ENCODE measurements at regions not wholly inside any gene's neighbourhood (a gene's known extent, or its start where the extent isn't known, plus 50 kb on each side); places are given as distances from the start of the nearest gene placed in this dataset.
"Not testable (repeated sequence)": the region's sequence is repeated elsewhere in the genome, so short reads cannot be mapped to it uniquely, and the experiment has no call there.

DNA sequence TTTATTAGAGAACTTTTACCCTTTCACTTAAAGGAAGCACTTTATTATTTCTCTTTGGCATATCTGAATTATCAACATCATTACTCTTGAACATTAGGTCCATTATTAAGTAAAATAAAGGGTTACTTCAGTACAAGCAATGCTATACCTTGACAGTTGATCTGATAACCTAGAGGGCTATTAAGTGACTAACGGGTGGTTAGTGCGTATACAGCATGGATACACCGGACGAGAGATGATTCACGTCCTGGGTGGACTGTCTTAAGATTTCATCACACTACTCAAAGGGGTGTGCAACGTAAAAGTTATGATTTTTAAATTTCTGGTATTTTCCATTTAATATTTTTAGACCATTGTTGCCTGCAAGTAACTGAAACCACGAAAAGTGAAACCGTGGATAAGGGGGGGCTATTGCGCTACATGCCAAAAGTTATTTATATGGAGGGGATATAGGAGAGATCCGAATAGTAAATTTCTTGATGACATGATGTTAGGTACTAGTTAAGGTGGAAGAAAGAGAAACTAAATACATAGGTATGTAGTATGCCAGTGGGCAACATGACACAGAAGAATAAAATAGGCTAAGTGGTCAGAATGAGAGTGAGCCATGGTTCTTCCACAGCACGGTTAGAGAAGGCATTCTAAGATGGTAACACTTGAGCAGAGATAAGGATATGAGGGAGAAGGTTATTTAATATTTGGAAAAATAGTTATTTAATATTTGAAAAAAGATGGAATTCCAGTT is 230.8 kb upstream of the ANKRD50 start:
- peak; percentile 69 for DNase-seq (ENCODE audit: low spot score)

DNA sequence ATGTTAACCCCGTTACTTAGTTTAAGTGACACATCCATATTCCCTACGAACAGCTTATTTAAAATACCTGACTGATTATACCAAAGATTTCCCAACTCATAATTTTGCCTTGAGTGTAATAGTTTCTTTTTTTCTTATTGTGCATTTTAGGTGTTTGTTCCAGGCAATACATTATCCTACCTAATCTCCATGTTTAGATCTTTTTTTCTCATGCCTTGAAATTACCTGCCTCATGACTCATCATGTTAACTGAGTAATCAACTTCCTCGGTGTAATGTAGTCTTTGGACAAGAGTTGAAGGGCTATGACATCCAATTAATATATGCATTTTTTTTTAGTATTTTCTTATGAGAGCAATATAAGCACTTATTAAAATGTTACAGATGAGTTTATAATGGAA is 228.7 kb upstream of the ANKRD50 start:
- peak; percentile 61 for DNase-seq (ENCODE audit: low spot score)

DNA sequence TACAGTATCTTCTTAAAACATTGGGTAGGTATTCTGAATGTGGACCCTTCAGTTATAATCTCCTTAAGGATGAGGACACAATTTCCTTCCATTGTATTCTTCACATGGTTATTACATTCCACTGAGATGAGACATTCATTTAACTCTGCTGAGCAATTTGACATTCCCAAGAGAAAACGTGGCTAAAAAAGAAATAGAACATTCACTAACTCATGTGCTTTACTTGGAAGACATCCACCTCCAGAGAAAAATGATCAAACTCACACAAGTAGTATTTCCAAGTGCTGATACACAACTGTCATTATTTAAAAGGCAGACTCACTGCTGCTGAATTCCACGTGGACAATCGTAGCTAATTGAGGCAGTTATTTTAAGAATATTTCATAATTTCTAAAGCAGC is 227.9 kb upstream of the ANKRD50 start:
- peak; percentile 95 for DNase-seq (ENCODE audit: low spot score)

DNA sequence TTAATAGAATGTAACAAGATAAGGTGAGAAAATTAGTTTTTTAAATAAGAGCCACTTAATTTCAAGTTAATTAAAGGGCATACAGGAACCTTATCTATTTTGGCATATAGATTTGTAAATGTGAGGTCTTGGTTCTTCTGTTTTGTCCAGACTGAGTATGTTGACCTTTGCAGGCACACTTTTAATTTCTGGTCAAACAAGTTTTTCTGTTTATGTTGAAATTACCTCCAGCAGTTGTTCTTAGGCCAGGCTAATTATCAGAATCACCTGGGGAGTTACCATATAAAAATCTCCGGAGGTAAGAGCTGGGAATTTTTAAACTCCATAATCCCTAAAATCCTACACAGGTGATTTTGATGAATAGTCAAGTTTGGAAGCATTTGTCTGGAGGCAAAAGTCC is 227.4 kb upstream of the ANKRD50 start:
- no peak for DNase-seq (ENCODE audit: low spot score)

DNA sequence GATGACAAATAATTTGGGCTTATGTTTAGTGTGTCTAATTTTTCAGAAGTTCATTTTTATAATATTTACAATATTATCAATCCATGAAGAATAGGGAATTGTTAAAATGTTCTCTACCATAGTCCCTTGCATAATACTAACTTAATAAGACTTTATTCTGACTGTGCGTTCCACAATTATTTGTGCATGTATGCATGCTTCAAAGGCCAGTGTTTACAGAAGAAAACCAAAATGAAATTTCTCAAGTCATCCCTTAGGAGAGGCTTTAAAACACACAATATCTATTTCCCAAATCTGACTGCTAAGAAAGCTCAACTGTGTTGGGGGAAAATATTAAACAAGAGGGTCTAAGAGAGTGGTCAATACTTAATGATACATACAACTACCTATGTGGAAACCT is 226.3 kb upstream of the ANKRD50 start:
- no peak for DNase-seq (ENCODE audit: low spot score)

DNA sequence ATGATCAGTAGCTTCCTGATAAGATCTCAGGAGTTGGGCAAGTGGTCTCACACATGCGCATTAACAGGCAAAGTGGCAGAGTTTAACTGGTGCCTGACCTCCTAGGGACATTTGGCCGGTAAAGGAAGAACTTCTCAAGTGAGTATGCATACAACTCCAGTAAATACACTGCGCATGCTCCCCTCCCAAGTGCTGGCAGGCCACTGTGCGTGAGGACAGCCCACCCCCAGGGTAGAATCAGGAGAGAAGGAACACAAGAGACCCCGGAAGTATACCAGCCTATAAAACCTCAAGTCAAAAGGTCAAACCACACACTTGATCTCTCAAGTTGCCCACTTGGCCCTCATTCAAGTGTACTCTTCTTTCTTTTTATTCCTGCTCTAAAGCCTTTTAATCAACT is 225.5 kb upstream of the ANKRD50 start:
- DNase-seq (ENCODE audit: low spot score) = no peak

DNA sequence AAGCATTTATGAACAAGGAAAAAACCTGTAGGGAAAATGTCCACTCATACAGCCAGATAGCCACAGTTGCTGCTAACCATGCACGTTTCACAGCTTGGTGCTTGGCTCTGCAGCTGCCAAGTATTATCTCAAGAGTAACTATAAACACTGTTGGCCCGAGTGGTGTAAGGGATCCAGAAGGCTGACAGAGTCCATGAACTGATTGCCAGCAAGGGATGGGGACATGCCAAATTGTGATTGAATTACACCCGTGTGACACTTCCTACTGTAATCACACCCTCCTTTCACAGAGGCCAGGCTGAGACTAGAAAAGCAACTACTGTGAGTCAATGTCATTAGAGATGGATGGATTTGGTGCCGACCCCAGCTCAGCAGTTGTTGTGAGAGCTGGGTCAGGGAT is 223.9 kb upstream of the ANKRD50 start:
- DNase-seq (ENCODE audit: low spot score) = no peak

DNA sequence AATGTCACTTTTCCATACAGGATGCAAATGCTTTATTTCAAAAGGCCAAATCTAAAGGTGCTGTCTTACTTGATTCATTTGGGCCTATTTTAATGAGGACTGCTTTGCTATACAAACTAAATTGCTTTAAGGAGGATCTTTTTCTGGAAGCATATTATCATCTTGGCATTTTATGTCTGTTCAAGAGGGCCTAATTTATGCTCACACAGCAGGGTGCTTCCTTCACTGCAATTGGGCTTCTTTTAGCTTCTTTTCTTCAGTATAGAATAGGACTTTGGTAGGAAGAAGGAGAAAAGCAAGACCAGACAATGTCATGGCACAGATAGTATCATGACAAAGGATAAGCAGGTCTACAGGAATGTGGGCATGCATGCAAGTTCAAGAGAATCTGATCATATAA is 222.4 kb upstream of the ANKRD50 start:
- no peak for DNase-seq (ENCODE audit: low spot score)

DNA sequence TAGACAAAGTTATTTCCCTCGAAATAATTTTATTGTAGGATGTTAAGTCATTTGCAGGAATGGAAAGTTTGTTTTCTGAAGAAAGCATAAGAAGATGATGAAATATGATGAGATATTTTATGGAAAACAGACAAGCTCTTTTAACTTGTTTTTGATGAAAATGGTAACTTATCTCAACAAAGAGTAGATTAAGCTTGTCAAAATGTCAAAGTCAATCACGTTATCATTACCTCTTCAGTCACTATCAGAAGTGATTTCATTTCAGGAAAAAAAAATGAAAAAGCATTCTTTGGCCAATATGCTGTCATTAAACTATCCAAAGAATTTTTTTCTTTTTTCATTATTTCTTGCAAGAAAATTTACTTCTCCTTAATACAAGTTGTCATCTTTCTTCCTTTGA is 221.0 kb upstream of the ANKRD50 start:
- no peak for DNase-seq (ENCODE audit: low spot score)

DNA sequence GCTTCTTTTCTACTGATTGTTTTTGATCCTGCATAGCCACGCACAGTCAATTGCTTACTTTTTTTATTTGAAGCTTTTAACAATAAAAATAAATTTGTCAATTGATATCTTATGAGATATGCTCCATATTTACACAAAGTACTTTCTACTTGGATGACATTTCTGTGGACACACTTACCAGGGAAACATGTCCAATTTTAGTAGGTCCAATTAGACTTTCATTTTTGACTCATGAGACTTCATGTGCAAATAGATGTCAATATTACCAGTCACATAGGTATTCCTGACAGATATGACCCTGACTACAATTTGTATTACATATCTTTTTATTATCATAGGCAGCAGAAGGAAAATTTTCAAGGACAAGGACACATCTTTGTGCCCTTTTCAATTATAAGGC is 219.9 kb upstream of the ANKRD50 start:
- no peak for DNase-seq (ENCODE audit: low spot score)

DNA sequence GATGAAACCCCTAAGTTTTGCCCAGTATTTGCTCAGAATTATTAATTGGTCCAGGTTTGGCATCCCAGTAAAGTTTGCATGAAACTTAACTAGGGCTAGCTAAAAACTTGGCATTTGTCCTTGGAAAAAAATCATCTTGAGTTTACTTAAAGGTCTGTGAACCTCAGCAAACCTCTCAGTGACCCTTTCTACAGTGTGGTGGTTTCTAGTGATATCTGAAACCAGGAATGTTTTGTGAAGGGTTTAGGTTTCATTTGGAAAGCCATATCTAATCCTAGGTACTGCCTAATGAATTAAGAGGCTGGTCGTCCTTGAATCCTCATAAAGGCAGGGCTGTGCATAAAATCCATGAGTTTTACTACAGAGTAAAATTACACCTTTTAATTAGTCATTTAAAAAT is 218.5 kb upstream of the ANKRD50 start:
- no peak for DNase-seq (ENCODE audit: low spot score)

DNA sequence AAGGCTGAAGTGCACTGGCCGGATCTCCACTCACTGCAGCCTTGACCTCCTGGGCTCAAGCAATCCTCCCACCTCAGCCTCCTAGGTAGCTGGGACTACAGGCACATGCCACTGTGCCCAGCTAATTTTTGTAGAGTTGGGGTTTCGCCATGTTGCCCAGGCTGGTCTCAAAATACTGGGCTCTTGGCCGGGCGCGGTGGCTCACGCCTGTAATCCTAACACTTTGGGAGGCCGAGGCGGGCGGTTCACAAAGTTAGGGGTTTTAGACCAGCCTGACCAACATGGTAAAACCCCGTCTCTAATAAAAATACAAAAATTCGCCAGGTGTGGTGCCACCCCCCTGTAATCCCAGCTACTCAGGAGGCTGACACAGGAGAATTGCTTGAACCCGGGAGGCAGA is 210.2 kb upstream of the ANKRD50 start:
- not testable (repeated sequence) for DNase-seq (ENCODE audit: low spot score)

DNA sequence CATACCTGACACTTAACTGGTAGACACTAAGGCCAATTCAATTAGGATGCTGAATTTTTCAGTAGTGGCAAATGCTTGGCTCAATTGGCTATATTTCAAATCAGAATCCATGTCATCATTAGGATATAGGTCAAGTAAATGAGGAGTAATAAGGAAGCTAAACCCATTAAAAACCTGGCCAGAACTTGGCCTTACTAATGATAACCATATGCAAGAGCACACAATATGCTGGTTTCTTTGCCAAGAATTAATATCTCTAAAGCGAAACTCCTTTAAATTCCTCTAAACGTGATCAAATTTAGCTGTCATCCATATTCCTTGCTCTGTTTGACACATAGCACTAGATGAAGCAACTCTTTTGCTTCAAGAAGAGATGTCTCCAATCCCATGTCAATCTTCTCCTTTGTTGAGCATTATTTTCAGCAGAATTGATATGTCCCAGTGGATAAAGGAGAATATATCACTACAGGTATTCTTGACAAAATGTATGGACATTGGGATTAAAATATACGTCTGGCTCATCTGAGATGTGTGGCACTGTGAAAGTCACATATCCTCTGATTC is 206.1 kb upstream of the ANKRD50 start:
- DNase-seq (ENCODE audit: low spot score) = no peak

DNA sequence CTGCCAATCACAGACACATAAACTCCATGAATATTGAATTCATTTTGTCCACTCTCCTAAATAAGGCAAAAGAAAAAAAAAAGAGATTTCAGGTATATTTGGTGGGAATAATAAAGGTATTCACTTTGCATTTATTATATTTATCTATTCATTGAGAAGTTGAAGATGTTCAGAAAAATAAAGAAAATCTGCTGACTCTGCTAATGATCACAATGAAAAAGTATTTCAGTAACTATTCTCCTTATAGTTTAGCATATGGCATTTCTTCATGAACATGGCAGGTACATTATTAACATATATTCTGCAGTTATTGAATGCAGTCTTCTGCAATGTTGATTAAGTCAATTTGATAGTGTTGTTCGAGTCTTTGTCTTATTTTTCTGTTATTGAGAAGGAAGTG is 202.5 kb upstream of the ANKRD50 start:
- no peak for DNase-seq (ENCODE audit: low spot score)

DNA sequence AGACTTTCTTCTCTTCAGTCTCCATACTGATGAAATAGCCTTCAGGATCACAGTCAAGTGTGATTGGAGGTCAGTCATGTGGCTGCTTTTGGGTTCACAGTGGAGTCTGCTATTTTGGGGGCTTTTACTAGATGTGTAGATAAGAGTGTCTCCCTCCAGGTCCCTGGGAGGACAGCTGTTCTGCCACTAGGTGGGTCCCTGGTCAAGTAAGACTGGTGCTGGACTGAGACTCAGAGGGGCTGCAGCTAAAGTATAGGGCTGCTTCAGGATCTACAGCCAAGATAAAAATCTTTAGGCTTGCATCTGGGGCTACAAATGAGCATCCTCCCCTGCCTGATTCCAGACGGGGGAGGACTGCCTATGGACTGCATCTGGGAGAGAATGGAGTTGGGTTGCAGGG is 200.7 kb upstream of the ANKRD50 start:
- no peak for DNase-seq (ENCODE audit: low spot score)

DNA sequence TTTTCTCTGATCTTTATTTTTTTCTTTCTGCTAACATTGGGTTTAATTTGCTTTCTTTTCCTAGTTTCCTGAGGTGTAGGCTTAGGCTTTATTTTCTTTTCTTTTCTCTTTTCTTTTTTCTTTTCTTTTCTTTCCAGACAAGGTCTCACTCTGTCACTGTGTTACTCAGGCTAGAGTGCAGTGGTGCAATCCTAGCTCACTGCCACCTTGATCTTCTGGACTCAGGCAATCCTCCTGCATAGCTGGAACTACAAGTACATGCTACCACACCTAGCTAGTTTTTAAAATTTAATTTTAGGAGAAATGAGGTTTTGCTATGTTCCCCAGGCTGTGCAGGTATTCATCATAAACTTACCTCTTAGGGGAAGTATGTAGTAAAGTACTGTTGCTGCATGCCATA is 197.8 kb upstream of the ANKRD50 start:
- no peak for DNase-seq (ENCODE audit: low spot score)

DNA sequence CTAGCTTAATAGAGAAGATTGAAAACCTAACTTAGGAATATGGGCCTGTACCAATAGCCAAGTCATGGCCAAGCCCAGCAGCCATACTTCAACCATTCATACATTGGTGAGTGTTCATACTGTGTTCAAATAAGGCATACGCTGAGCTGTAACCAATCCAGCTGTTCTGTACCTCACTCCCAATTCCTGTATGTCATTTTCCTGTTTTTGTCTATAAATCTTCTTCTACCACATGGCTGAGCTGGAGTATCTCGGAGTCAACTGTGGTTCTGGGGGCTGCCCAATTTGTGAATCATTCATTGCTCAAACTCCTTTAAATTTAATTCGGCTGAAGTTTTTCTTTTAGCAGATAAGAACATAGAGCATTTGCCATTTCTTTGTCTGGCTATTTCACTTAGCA is 195.3 kb upstream of the ANKRD50 start:
- no peak for DNase-seq (ENCODE audit: low spot score)

DNA sequence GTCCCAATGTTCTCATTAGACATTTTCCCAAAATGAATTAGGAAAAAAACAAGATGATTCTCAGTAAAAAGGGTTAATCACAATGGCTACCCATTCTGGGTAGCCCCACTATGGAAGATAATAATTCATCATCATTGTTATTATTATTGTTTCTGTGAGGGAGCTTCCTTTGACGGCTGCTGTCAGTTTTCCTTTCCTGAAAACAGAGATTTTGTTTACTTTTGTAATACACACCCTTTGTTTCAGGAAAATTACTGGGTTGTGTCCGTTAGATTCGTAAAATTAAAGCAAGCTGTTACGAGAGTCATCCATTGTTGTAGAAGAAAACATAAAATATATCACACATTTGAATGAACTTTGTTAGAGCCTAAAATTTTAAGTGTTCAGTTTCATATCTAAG is 192.9 kb upstream of the ANKRD50 start:
- DNase-seq (ENCODE audit: low spot score) = no peak

DNA sequence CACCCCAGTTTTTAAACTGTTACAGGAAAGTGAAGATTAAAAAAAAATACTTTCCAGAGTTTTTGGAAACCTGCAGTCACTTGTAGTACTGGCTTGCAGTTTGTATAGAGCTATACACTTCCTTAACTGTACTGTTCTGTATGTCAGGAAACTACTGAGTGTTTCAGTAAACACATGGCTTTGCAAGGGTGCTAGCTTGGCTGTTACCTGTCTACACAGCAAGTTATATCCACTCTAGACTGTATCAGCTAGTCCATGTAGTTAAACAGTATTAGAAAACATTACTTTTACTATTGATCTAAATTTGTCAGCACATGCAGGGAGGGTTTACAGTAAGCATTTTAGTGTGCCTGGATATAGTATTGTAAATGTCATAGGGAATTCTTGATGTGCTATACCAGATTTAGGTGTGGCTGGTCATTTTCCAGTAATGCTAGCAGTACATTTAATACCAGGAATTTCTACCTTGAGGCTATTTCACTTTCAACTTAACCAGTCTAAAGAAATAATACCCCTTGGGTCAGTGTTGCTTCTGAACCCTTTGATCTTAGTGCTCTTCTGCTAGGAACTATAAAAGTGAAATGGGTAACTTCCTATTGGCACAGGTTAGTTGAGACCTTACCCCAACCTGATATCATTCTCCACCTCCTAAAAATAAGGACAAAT is 192.3 kb upstream of the ANKRD50 start:
- DNase-seq (ENCODE audit: low spot score) = no peak

DNA sequence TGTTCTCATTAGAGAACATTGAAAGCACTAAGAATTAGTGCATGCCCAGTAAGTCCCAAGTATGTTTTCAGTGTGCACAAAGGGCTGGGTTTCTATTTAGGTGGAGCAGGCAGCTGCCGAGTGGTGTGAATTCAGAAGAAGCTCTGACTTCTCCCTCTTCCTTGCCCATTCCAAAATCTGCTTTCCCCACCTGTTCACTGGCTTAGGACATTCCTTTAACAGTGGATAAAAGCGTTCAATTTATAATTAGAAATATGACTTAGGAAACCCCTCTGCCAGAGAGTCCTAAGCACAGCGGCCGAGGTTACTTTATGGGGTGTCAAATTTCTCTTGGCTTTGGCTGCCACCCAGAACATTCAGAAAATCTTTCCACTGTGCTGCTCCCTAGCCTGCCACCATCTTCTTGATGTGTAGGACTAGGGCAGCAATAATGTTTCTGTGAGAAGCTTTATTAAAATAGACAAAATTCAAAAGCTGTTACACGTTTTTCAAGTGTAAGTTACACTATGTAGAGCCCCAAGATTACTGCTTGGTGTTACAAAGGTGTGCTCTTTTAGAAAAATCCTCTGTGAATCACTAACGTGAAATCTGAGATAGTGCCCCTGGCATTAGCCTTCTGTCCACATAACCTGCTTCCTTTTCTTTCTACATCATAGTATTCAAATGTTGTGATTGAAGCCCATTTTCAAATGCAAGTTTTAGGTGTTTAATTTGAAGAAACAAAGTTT is 191.6 kb upstream of the ANKRD50 start:
- no peak for DNase-seq (ENCODE audit: low spot score)

DNA sequence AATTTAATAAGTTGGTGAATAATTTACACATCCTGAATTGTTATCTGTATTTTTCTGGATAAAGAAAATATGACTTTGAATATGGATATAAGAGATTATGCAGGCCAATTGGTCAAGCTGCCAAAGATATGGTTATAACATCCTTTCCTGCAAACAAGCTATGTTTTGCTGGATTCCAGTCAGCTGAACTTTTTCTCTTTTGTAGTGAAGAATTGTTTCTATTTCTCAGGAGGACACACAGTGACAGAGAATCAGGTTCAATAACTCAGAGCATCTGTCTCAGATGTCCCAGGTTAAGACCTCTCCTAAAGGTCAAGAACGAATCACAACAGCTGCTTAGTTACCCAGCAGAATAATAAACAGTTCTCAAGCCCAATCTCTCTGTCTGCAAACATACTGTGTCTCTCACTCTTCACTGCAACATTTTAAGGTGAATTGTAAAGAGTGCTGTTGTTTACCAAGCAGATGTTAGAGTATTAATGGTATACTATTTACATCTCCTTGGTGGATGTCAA is 189.5 kb upstream of the ANKRD50 start:
- no peak for DNase-seq (ENCODE audit: low spot score)

DNA sequence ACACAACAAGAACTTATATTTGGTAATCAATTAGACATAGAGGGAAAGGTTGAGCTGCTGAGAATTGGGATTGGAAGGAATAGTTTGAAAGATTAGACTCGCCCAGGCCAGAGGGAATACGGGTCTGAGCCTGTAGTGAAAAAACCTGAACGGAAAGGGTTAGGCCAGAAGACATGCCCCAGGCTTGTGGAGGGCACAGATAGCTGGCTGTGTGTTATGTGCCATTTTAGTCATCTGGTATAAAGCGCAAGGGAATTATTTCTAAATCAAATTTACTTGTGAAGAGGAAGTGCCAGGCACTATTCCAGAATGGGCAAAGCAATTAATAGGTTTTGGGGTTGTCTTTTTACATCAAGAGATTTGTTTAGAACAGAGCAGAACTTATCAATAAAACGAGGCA is 187.5 kb upstream of the ANKRD50 start:
- no peak for DNase-seq (ENCODE audit: low spot score)

DNA sequence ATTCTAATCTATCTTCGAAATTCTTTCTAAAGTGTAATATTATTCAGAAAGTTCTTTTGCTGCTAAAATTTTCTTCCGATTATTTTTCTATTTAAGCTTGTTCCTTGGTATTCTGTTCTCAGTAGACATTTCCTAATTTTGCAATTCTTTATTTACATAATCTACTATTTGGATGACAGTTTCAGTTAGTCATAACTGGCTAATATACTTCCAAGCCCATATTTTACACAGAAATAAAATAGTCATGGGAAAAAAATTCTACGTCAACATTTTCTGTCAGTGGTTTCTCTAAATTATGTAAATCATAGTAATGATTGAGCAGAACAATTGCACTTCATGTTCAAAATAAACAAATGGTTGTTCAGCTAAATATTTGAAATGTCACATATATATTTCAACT is 178.0 kb upstream of the ANKRD50 start:
- no peak for DNase-seq (ENCODE audit: low spot score)
